Right kidney (tissue), 1 donor: ENCODE measurements at regions not wholly inside any gene's neighbourhood (a gene's known extent, or its start where the extent isn't known, plus 50 kb on each side); places are given as distances from the start of the nearest gene placed in this dataset.

ENCODE experiments used
- DNase-seq: peaks from one replicate; pipeline ENCODE4 v3.0.0-alpha.2; 2016

DNA sequence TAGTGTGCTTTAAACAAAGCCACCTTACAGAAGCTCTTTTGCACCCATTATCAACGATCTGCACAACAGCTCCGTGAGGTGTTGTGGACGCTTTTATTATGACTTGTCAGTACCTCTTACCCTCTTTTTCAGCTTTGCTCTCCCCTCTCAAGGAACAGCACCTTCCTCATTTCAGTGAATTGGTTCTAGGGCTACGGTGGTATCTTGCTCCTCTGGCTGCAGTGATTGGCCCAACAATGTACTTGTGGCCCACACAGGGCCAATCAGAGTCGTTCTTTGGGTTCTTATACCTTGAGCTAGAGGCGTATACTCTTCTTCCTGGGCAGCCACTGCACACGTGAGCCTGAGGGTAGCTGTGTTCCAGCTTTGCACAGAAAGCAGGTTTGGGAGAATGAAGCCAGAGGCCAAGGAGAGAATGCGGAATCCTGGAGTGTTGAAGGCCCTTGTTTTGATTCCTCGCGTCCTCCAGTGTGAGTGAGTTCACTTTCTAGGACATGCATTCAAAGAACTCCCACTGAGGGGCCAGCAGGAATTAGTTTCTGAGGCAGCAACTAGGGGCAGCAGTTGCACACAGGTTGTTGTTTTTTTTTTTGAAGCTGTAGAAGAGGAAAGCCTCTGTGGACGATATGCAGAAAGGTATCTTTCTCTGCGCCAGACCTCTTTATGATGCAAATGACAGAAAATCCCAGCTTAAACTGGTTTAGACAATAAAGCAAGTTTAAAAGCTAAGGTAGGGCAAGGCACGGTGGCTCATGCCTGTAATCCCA, 49.8 kb upstream of the PDZD8 start:
- DNase-seq, result no peak
